Esophagus squamous epithelium (tissue), 4 donors: ENCODE measurements at regions not wholly inside any gene's neighbourhood (a gene's known extent, or its start where the extent isn't known, plus 50 kb on each side); places are given as distances from the start of the nearest gene placed in this dataset.

Experiments
- POLR2A ChIP-seq, 4 donors: fragments of 450-650 bp; IDR thresholded peaks; one replicate each; pipeline ENCODE4 v1.6.1; 2017; ENCODE audit warnings: antibody characterized with exemption in 4 of 4, mild to moderate bottlenecking in 4 of 4, moderate library complexity in 3 of 4
- TF ChIP-seq, protein P1 (sequence below), 6 experiments: fragments of 450-650 bp in 4 of 6; fragments of 200-600 bp in 2 of 6; sonication (generic) in 2 of 6; IDR thresholded peaks; one replicate each; pipeline ENCODE4 v1.5.1; 2016 to 2019; ENCODE audit warnings: antibody characterized with exemption in 6 of 6, mild to moderate bottlenecking in 4 of 6, moderate library complexity in 4 of 6

DNA sequence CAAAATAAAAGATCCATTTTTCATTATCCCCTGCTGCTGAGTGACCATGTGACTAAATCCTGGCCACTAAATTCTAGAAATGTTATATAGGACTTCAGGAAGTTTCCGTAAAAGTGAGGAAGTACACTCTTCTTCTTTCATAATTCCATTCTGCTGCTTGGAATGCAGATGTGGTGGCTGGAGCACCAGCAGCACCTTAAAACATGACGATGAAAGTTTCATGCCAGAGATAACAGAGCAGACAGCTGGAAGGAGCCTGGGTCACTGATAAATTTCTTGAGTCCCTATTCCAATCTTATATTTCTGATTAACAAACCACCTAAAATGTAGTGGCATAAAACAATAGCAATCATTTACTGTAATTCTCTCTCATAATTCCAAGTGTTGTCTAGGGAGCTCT lies 238.7 kb downstream of the TBL1XR1 start:
- TF ChIP-seq, protein P1, sequence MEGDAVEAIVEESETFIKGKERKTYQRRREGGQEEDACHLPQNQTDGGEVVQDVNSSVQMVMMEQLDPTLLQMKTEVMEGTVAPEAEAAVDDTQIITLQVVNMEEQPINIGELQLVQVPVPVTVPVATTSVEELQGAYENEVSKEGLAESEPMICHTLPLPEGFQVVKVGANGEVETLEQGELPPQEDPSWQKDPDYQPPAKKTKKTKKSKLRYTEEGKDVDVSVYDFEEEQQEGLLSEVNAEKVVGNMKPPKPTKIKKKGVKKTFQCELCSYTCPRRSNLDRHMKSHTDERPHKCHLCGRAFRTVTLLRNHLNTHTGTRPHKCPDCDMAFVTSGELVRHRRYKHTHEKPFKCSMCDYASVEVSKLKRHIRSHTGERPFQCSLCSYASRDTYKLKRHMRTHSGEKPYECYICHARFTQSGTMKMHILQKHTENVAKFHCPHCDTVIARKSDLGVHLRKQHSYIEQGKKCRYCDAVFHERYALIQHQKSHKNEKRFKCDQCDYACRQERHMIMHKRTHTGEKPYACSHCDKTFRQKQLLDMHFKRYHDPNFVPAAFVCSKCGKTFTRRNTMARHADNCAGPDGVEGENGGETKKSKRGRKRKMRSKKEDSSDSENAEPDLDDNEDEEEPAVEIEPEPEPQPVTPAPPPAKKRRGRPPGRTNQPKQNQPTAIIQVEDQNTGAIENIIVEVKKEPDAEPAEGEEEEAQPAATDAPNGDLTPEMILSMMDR (IDR thresholded peaks at IDR 0.05) = no peak
- no peak for TF ChIP-seq POLR2A (IDR thresholded peaks at IDR 0.05)
